GM19397 (cell line): ENCODE measurements at regions not wholly inside any gene's neighbourhood (a gene's known extent, or its start where the extent isn't known, plus 50 kb on each side); places are given as distances from the start of the nearest gene placed in this dataset.
"Not testable (repeated sequence)": the region's sequence is repeated elsewhere in the genome, so short reads cannot be mapped to it uniquely, and the experiment has no call there.

ENCODE experiments used
- ATAC-seq: cut with Tn5 transposase; IDR thresholded peaks from one replicate; pipeline ENCODE4 v1.9.1; 2021; ENCODE audit warnings: mild to moderate bottlenecking, moderate library complexity; ENCODE audit not compliant: unreplicated experiment

DNA sequence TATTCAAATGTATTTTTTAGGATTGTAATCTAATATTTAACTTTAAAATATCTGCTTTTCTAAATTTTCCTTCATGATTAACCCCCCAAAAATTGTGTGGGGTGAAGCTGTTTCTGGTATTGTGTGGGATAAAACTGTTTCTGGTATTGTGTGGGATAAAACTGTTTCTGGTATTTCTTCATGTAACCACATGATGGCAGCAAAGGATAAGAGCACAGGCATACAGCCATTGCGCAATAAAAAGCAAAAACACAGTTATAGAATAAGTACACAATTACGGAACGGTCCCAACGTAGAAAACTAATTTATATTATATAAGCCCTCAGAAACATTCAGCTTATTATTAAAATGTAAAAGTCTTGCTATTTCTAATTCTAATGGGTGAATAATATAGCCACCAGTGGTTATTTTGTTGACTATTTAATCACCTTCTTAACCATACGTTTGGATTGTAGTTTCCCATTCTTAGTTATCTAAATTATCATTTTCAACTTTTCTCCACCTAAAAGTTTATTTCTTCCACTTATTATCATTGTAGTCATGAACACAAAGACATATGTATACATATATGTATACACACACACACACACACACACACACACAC lies 333.9 kb upstream of the FSTL5 start:
- ATAC-seq = peak; percentile 68

DNA sequence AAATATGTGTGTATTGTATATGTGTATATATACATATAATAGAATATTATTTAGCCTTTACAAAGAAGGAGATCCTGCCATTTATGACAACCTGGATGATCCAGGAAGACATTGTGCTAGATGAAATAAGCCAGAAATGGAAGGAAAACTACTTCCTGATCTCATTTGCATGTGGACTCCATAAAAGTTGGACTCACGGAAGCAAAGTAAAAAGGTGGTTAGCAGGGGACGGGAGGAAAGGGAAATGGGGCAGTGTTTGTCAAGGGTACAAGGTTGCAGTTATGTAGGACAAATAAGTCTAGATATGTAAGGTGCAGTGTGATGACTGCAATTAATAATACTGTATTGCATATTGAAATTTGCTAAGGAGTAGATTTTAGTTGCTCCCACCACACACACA lies 331.1 kb upstream of the FSTL5 start:
- ATAC-seq = no peak

DNA sequence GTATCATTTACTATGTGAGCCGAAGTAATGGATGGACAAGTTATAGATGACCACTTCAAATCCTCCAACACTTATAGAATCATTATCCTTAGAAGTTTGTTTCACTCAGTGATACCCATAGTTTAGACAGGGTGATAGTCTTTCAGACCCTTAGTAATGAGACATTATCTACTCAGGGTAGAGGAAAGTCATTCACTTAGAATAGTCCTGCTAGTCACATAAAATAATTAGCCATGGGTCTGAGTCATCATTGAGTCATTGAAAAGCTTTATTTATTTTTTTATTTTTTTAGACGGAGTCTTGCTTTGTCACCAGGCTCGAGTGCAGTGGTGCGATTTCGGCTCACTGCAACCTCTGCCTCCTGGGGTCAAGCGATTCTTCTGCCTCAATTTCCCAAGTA lies 321.7 kb upstream of the FSTL5 start:
- no peak for ATAC-seq

DNA sequence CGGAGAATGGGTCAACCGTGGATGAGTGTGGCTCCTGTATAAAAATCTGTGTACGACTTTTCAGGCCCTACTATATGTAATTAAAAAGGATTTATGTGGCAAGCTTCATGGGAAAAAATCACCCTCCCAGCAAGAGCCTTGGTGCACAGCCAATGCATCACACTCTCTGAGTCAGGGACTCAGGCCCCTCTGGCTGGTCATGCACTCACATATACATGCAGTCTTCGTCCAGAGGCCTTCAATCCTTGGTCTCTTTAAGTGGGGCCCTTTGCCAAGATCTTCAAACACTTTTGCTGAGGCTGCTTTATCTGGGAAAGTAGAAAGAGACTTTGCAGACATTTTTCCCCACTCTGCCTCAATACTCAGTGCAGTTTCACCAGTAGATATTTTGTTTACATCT lies 311.4 kb upstream of the FSTL5 start:
- no peak for ATAC-seq

DNA sequence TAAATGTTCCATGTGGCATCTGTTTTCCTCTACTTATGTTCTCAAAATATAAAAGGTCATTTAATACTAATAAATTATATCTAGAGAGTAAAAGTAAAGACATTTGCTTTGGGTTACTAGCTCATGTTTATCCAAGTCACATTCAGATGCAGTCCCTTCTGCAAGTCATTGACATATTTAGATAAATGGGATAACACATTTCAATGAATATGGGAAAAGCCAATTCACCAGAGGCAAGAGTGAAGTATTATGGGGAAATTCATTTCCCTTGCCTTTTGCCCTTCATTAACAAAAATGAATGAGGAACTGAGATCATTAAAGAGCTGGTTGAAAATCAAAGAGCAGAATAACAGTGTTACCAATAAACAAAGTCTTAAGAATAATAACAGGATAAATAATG lies 306.2 kb upstream of the FSTL5 start:
- ATAC-seq = no peak

DNA sequence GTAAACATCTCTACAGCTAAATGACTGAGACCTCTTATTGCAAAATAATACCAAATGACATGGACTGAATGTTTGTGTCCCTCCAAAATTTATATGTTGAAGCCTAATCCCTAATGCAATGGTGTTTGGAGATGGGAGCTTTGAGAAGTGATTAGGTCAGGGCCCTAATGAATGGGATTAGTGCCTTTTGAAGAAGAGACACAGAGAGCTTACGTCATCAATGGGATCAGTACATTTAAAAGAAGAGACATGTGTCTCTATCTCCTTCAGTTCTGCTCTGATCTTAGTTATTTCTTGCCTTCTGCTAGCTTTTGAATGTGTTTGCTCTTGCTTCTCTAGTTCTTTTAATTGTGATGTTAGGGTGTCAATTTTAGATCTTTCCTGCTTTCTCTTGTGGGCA lies 301.6 kb upstream of the FSTL5 start:
- not testable (repeated sequence) for ATAC-seq

DNA sequence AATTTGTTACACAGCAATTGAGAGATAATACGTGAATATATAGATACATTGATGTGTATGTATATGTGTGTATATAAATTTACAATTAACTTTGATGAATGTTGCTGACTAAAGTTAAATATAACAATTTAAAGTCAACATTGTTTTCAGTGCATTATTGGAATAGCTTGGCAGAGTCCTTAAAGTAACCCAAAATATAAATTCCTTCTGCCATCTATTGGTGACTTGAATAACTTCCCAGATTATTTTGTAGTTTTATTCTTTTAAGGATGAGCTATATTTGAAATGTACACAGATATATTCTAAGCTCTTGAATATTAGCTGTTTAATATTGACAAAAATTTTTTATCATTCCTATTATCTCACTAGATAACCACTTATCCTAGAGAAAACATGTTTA lies 298.2 kb upstream of the FSTL5 start:
- no peak for ATAC-seq

DNA sequence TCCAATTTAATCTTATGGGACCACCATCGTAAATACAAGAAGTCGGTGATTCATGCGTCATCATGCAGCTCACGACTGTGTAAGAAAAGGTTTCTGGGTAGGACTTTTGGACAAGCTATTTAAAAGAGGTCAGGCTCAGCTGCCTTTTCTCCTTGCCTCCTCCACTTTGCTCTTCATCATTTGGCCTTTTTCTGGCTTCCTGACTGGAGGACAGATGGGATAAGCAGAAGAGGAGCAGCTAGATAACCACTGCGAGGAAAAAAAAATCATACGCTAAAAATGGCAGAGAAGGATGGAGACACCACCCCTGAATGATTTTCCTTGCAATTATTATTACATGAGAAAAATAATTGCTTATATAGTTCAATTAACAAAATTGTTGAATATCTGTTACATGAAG lies 294.3 kb upstream of the FSTL5 start:
- no peak for ATAC-seq

DNA sequence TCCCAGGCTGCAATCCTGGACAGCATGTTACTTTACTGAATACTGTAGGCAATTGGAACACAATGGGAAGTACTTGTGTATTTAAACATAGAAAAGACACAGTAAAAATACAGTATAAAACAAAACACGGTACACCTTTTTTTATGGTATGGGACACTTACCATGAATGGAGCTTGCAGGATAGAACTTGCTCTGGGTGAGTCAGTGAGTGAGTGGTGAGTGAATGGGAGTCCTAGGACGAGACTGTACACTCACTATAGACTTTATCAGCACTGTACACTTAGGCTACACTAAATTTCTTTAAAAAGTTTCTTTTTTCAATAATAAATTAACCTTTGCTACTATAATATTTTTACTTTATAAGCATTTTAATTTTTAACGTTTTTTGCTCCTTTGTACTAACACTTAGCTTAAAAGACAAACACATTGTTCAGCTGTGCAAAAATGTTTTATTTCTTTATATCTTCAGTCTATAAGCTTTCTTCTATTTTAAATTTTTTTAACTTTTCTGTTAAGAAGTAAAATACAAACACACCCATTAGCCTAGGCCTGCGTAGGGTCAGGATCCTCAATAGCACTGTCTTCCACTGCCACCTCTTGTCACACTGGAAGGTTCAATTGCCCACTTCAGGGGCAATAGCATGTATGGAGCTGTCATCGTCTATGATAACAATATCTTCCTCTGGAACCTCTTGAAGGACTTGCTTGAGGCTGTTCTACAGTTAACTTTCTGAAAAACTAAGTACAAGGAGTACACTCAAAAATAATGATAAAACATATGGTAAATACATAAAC lies 293.5 kb upstream of the FSTL5 start:
- no peak for ATAC-seq

DNA sequence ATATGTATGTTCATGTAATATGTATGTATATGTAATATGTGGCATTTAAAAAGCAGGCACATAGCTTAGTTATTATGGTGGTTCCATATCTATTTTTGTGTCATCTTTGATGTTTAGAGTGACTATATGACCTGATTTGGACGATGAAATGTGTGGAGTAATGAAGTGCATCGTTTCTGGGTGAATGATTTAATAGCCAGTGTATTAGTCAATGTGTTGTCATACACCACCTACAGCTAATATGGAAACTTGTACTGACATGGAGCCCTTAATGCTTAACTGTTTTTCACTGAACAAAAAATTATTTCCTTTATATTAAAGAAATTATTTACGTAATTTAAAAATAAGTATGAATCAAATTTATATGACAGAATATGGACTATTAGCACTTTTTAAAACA lies 292.3 kb upstream of the FSTL5 start:
- ATAC-seq = no peak

DNA sequence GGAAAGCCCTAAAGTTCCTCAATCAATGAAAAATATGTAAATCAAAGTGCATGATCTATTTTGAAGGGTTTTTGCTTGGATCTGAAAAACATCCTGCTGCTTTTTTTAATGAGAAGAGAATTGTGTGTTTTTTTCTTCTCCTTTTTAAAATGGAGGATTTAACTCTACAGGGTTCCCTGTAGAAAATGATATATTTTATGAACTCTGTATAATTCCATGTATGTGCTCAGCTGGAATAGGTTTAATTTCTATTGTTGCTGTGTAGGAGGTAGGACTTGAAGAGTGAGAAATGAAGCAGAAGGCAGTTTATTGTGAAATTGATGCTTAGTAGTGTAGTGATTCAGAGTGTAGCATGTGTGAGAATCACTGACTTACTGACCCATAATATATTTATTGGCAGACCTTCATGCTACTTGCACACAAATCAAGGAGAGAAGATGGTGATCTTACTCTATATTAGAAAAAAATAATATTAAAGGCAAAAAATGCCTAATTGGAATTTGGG lies 286.8 kb upstream of the FSTL5 start:
- ATAC-seq = no peak

DNA sequence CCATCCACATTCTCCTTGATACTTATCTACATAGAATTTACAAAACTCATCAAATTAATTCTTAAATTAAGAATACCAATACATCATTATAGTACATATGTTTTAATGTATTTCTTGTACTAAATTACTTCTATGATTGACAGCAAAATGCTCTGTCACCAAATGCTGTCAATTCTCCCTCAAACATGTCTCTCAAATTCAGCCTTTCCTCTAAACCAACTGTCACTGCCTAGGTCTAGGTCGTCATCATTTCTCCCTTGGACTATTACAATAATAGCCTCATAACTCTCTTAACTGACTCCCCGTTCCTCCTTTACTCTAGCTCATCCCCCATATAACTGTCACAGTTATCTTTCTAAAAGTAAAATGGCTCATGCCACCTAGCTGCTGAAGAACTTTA lies 279.7 kb upstream of the FSTL5 start:
- no peak for ATAC-seq

DNA sequence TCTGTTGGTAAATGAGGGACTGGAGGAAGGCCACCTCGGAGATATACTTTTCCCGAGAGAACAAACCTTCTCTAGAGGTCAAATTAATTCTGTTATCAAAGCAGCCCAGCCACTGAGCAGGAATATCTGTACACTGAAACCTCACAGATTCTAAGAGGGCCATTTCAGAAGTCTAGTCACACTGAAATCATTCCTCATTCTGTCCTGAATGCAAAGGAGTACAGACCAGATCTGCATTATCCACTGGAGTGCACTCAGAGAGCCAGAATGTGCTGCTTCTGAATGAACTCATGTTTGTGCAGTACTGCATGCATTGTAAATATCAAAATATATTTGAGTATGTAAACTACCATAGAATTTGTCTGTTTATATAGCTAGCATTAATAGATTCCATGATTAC lies 278.3 kb upstream of the FSTL5 start:
- no peak for ATAC-seq

DNA sequence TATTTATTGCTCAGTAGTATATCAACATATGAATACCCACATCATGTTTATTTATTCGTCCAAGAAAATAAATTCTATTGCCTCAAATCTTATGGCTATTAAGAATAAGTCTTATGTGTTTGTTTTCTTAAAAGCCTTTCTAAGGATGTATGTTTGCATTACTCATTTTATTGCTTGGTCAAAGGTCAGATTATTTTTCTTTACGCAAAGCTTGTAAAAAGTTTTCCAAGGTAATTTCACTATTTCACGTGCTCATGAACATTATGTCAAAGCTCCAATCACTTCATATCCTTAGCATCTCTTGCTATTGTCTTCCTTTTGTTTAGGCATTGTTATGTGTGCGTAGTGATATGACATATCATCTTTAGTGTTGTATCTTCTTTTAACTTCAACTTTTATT lies 258.5 kb upstream of the FSTL5 start:
- no peak for ATAC-seq

DNA sequence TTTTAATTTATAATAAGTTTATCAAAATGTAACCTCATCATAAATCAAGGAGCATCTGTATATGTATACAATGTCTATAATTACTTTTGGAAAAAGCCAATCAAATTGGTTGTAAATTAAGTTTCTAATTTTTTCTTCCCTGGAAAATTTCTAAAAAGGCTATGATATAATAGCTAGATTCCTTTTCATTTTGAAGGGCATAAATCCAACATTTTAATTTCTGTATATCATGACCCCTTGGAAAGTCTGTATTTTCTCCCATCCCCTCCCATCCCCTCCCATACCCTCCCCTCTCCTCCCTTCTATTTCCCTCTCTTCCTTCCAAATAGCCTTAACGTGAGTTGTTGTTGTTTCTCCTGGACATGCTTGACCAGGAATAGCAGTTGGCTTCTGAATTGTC lies 247.1 kb upstream of the FSTL5 start:
- ATAC-seq = no peak

DNA sequence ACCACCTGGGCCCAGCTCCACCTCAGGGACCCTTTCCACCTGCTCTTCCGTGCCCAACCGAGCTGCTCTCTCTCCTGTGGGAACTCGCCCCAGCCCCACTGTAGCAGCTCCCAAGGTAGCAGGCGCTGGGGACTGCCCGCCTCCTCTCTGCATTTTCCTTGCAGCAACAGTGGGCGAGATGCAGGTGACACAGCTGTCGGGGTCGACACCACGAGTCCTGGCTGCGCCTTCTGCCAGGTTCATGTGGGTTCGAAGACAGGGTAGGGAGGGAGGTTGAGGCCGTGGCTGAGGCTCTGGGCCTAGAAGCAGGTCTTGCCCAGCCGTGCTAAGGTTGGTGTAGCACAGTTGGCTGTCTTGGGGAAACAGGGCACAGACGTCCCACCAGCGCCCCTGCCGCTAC lies 245.2 kb upstream of the FSTL5 start:
- no peak for ATAC-seq

DNA sequence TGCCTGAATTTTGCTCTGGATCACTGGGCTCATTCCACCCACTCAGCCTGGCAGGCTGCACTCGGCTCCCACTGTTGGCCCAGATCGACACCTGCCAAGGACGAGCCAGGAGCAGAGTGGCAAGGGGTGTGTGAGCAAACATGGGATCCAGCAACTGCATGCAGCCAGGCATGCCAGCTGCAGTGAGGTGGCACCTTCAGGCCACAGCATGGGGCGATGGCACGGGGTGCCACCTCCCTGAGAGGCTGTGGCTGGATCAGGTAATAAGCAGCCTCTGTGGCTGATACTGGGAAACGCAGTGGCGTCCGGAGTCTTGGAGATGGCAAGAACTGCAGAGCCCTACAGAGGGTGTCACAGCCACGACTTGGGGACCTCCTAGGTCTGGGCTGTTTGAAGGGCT lies 244.5 kb upstream of the FSTL5 start:
- no peak for ATAC-seq

DNA sequence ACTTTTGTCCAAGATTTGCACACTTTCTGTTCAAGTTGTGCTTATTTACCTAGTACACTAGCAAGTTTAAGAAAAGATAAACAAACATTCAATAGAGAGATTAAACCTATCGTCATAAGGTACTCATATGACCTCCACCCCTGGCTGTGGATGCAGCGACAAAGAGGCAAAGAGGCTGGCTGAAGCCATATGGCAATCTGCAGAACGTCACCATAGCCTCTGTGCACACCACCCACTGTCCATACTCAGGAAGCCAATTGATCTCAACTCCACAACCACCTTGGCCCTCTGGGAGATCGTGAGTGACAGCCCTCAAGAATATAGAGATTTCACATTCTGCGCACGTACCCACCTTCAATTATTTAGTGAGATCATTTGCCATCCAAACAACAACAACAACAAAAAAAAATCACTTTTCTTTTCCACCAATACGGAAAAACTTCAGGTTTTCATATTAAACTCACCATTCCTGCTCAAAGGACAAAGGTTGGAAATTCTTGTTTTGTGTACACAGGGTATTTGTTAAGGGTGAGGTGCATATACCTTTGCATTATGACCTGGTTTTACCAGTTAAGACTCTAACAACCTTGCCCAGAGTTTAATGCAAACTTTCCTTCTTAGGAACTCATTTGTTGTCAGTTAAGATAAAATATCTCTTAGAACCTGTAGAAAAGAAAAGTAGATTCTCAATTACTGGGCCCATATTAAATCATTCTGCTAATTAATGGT lies 243.0 kb upstream of the FSTL5 start:
- no peak for ATAC-seq

DNA sequence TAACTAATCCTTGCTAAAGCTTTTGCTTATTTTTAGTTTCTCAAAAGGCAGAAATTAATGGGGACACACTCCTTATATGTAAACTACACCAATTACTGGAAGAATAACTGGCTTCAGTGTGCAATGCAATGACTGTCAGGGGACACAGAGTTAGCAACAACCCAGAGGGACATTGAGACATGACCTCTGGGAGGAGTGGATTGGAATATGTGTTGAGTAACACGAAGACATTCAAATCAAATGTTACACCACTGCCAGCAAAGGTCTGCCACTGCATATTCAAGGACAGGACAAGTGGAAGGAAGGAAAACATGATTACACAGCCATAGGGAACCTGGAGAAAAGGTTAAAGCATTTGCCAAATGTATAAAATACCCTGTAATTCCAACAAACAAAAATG lies 240.1 kb upstream of the FSTL5 start:
- ATAC-seq = no peak

DNA sequence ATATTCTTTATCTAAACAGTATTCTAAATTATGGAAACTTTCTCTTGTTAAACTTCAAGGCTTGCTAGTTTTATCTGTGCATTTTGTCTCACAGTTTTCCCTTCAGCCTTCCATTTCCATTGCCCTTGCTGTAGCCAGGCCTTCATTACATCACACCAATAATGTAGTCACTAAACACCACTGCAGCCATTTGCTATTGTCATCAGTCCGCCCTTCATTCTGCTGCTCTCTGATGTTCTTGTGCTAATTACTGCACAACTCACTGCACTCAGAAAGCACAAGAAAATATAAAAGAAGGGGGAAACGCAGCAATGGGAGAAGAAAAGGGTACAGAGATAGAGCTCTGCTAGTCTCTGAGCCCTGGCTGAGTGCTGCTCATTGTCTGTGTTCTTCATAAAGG lies 239.6 kb upstream of the FSTL5 start:
- no peak for ATAC-seq

DNA sequence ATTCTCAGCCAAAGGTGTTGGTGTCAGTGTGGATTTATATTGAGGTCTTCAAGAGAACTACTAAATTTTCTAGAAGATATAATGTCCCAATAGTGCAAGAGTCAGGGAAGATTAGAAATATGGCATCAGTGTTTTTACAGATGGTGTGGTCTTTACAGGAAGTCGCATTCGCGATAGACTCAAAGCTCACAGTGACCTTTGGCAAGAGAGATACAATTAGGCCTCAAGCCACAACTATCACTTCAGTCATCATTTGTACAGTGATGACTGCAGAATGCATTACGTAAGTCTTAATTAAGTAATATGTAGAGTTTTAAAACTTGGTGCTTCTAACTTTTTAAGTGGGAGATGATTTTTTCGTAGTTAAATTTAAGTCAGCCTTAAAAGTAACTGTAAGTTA lies 237.2 kb upstream of the FSTL5 start:
- no peak for ATAC-seq

DNA sequence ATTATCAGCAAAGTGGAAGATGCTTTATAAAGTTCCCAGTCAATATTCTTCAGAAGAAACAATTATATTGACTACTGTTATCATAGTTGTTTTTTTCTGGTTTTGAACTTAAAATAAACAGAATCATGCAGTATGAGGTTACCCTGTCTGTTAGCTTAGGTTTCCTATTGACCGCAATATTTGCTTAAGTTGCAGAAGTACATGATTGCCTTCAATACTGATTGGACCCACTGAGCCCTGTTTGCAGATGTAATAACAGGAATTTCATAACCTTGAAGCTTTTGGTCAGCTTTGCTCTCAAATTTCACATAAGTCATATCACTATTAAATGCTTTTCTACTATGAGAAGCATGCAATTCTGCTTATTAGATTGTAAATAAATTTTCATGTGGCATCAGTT lies 229.1 kb upstream of the FSTL5 start:
- peak; percentile 92 for ATAC-seq
